HL-60 (cell line): ENCODE measurements at regions not wholly inside any gene's neighbourhood (a gene's known extent, or its start where the extent isn't known, plus 50 kb on each side); places are given as distances from the start of the nearest gene placed in this dataset.
"Not testable (repeated sequence)": the region's sequence is repeated elsewhere in the genome, so short reads cannot be mapped to it uniquely, and the experiment has no call there.

ENCODE experiments used
- DNase-seq, 2 experiments: peaks; one replicate each; pipeline ENCODE4 v3.0.0-alpha.2; 2010 to 2020; ENCODE audit warnings: low read depth in 1 of 2, low spot score in 1 of 2
- H3K27ac ChIP-seq: fragments of 250-450 bp; sonication (Bioruptor Pico); replicated peaks from 2 replicates; pipeline ENCODE4 v1.5.1; 2020; ENCODE audit warnings: mild to moderate bottlenecking, moderate library complexity
- H3K27me3 ChIP-seq: fragments of 250-450 bp; sonication (Bioruptor Pico); 2 replicates; pipeline ENCODE4 v1.5.1; 2021; ENCODE audit warnings: mild to moderate bottlenecking, moderate library complexity; ENCODE audit not compliant: insufficient read depth, poor library complexity, severe bottlenecking
- H3K4me3 ChIP-seq: replicated peaks from 2 replicates; pipeline ENCODE4 v1.5.1; 2011; ENCODE audit warnings: mild to moderate bottlenecking, control low read depth, low read length; ENCODE audit not compliant: insufficient read depth
- GABPA ChIP-seq: IDR thresholded peaks from 2 replicates; pipeline ENCODE4 v1.6.1; 2012; ENCODE audit warnings: low read depth
- POLR2AphosphoS5 ChIP-seq: IDR thresholded peaks from 2 replicates; pipeline ENCODE4 v1.6.1; 2012; ENCODE audit warnings: low read depth
- SPI1 ChIP-seq: IDR thresholded peaks from 2 replicates; pipeline ENCODE4 v1.6.1; 2012; ENCODE audit warnings: low read depth, mild to moderate bottlenecking, borderline replicate concordance
- TF ChIP-seq, protein P1 (sequence below): IDR thresholded peaks from 2 replicates; pipeline ENCODE4 v1.6.1; 2012; ENCODE audit warnings: low read depth; ENCODE audit not compliant: insufficient replicate concordance
- TF ChIP-seq, protein P2 (sequence below): IDR thresholded peaks from one replicate; pipeline ENCODE4 v1.5.1; 2011; ENCODE audit warnings: low read length, control low read depth, inconsistent platforms; ENCODE audit not compliant: insufficient read depth

- DNase-seq = no peak
- no peak for TF ChIP-seq SPI1
- H3K27ac ChIP-seq = no peak overlapping the region
- H3K4me3 ChIP-seq = no peak overlapping the region
- no peaks in the 10 kb centered on the region for H3K27me3 ChIP-seq
Measured at GRCh38 chr6:144500892-144501291, 215.8 kb downstream of the UTRN start.

DNA sequence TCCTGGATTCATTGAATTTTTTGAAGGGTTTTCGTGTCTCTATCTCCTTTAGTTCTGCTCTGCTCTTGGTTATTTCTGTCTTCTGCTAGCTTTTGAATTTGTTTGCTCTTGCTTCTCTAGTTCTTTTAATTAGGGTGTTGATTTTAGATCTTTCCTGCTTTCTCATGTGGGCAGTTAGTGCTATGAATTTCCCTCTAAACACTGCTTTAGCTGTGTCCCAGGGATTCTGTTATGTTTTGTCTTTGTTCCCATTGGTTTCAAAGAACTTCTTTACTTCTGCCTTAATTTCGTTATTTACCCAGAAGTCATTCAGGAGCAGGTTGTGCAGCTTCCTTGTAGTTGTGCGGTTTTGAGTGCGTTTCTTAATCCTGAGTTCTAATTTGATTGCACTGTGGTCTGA, 220.1 kb downstream of the UTRN start:
- H3K27ac ChIP-seq, DNase-seq, H3K27me3 ChIP-seq, H3K4me3 ChIP-seq: not testable (repeated sequence)

GRCh38 chr6:144506051-144506450, 220.9 kb downstream of the UTRN start:
- not testable (repeated sequence) for H3K27me3 ChIP-seq, H3K4me3 ChIP-seq, DNase-seq, H3K27ac ChIP-seq

DNA sequence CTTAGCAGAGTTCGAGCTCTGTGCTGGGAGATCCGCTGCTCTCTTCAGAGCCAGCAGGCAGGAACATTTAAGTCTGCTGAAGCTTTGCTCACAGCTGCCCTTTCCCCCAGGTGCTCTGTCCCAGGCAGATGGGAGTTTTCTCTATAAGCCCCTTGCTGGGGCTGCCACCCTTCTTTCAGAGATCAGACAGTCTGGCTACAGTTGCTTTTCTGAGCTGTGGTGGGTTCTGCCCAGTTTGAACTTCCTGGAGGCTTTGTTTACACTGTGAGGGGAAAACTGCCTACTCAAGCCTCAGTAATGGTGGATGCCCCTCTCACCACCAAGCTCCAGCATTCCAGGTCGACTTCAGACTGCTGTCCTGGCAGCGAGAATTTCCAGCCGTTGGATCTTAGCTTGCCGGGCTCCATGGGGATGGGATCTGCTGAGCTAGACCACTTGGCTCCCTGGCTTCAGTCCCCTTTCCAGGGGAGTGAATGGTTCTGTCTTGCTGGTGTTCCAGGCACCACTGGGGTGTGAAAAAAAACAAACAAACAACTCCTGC, 222.7 kb downstream of the UTRN start:
- not testable (repeated sequence) for DNase-seq, H3K27ac ChIP-seq, H3K4me3 ChIP-seq, H3K27me3 ChIP-seq

DNA sequence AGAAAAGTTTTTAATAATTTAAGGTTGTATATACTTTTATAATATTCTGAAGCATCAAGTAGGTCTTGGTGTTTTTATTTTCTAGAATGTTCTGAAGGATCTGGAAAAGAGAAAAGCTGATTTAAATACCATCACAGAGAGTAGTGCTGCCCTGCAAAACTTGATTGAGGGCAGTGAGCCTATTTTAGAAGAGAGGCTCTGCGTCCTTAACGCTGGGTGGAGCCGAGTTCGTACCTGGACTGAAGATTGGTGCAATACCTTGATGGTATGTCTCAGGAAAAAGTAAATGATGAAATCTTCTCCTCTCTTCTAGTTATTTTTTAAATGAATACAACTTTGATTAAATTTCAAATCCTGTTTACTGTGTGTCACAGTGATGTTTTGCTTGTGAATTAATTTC, 225.7 kb downstream of the UTRN start:
- no peak overlapping the region for H3K27ac ChIP-seq
- TF ChIP-seq SPI1 (no peak), POLR2AphosphoS5 (no peak), GABPA (no peak)
- TF ChIP-seq, protein P1, sequence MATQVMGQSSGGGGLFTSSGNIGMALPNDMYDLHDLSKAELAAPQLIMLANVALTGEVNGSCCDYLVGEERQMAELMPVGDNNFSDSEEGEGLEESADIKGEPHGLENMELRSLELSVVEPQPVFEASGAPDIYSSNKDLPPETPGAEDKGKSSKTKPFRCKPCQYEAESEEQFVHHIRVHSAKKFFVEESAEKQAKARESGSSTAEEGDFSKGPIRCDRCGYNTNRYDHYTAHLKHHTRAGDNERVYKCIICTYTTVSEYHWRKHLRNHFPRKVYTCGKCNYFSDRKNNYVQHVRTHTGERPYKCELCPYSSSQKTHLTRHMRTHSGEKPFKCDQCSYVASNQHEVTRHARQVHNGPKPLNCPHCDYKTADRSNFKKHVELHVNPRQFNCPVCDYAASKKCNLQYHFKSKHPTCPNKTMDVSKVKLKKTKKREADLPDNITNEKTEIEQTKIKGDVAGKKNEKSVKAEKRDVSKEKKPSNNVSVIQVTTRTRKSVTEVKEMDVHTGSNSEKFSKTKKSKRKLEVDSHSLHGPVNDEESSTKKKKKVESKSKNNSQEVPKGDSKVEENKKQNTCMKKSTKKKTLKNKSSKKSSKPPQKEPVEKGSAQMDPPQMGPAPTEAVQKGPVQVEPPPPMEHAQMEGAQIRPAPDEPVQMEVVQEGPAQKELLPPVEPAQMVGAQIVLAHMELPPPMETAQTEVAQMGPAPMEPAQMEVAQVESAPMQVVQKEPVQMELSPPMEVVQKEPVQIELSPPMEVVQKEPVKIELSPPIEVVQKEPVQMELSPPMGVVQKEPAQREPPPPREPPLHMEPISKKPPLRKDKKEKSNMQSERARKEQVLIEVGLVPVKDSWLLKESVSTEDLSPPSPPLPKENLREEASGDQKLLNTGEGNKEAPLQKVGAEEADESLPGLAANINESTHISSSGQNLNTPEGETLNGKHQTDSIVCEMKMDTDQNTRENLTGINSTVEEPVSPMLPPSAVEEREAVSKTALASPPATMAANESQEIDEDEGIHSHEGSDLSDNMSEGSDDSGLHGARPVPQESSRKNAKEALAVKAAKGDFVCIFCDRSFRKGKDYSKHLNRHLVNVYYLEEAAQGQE = no peak
- TF ChIP-seq, protein P2, sequence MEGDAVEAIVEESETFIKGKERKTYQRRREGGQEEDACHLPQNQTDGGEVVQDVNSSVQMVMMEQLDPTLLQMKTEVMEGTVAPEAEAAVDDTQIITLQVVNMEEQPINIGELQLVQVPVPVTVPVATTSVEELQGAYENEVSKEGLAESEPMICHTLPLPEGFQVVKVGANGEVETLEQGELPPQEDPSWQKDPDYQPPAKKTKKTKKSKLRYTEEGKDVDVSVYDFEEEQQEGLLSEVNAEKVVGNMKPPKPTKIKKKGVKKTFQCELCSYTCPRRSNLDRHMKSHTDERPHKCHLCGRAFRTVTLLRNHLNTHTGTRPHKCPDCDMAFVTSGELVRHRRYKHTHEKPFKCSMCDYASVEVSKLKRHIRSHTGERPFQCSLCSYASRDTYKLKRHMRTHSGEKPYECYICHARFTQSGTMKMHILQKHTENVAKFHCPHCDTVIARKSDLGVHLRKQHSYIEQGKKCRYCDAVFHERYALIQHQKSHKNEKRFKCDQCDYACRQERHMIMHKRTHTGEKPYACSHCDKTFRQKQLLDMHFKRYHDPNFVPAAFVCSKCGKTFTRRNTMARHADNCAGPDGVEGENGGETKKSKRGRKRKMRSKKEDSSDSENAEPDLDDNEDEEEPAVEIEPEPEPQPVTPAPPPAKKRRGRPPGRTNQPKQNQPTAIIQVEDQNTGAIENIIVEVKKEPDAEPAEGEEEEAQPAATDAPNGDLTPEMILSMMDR = no peak
- no peak for DNase-seq
- no peaks in the 10 kb centered on the region for H3K27me3 ChIP-seq
- no peak overlapping the region for H3K4me3 ChIP-seq

GRCh38 chr6:144515761-144516160, 230.6 kb downstream of the UTRN start:
- TF ChIP-seq, protein P1 = no peak
- TF ChIP-seq, protein P2 = no peak
- TF ChIP-seq POLR2AphosphoS5 (no peak), SPI1 (no peak), GABPA (no peak)
- H3K27ac ChIP-seq = no peak overlapping the region
- H3K4me3 ChIP-seq = no peak overlapping the region
- no peaks in the 10 kb centered on the region for H3K27me3 ChIP-seq
- DNase-seq = no peak
